ENCODE measurements at regions not wholly inside any gene's neighbourhood (a gene's known extent, or its start where the extent isn't known, plus 50 kb on each side); places are given as distances from the start of the nearest gene placed in this dataset.
"Not testable (repeated sequence)": the region's sequence is repeated elsewhere in the genome, so short reads cannot be mapped to it uniquely, and the experiment has no call there.

GRCh38 chr5:172530878-172531703 is 76.8 kb upstream of the SH3PXD2B start:
- in situ Hi-C loops (cut with HindIII; ENCODE audit: low sequenced_read_pairs) = no loop called here

- in situ Hi-C loops (cut with HindIII; ENCODE audit: low sequenced_read_pairs) = no loop called here
These were observed 76.1 kb upstream of the SH3PXD2B start for GRCh38 chr5:172530406-172530805.

- in situ Hi-C loops (cut with HindIII; ENCODE audit: low sequenced_read_pairs) = no loop called here
These were observed 75.6 kb upstream of the SH3PXD2B start for GRCh38 chr5:172529896-172530295.

- in situ Hi-C loops (cut with HindIII; ENCODE audit: low sequenced_read_pairs) = no loop called here
These were observed 74.1 kb upstream of the SH3PXD2B start for GRCh38 chr5:172528440-172528839.

- in situ Hi-C loops (cut with HindIII; ENCODE audit: low sequenced_read_pairs) = no loop called here
These were observed 73.2 kb upstream of the SH3PXD2B start for GRCh38 chr5:172527559-172527958.

- in situ Hi-C loops (cut with HindIII; ENCODE audit: low sequenced_read_pairs) = no loop called here
These were observed 71.7 kb upstream of the SH3PXD2B start for GRCh38 chr5:172525996-172526360.

- in situ Hi-C loops (cut with HindIII; ENCODE audit: low sequenced_read_pairs) = no loop called here
These were observed 71.1 kb upstream of the SH3PXD2B start for GRCh38 chr5:172525307-172525995.

GRCh38 chr5:172524573-172525021 is 70.3 kb upstream of the SH3PXD2B start:
- in situ Hi-C loops (cut with HindIII; ENCODE audit: low sequenced_read_pairs) = no loop called here

- in situ Hi-C loops (cut with HindIII; ENCODE audit: low sequenced_read_pairs) = no loop called here
These were observed 68.9 kb upstream of the SH3PXD2B start for GRCh38 chr5:172523146-172523745.

GRCh38 chr5:172521338-172521932 is 67.1 kb upstream of the SH3PXD2B start:
- in situ Hi-C loops (cut with HindIII; ENCODE audit: low sequenced_read_pairs) = no loop called here

GRCh38 chr5:172511952-172512351 is 57.6 kb upstream of the SH3PXD2B start:
- in situ Hi-C loops (cut with HindIII; ENCODE audit: low sequenced_read_pairs) = no loop called here

GRCh38 chr5:172509405-172509781 is 55.1 kb upstream of the SH3PXD2B start:
- in situ Hi-C loops (cut with HindIII; ENCODE audit: low sequenced_read_pairs) = no loop called here

- in situ Hi-C loops (cut with HindIII; ENCODE audit: low sequenced_read_pairs) = no loop called here
These were observed 54.4 kb upstream of the SH3PXD2B start for GRCh38 chr5:172508471-172509404.

- in situ Hi-C loops (cut with HindIII; ENCODE audit: low sequenced_read_pairs) = not testable (repeated sequence)
These were observed 53.2 kb upstream of the SH3PXD2B start for GRCh38 chr5:172507485-172507884.

- in situ Hi-C loops (cut with HindIII; ENCODE audit: low sequenced_read_pairs) = no loop called here
These were observed 52.6 kb upstream of the SH3PXD2B start for GRCh38 chr5:172506921-172507320.

GRCh38 chr5:172506251-172506650 is 51.9 kb upstream of the SH3PXD2B start:
- in situ Hi-C loops (cut with HindIII; ENCODE audit: low sequenced_read_pairs) = no loop called here

- in situ Hi-C loops (cut with HindIII; ENCODE audit: low sequenced_read_pairs) = no loop called here
These were observed 51.5 kb upstream of the SH3PXD2B start for GRCh38 chr5:172505845-172506244.

GRCh38 chr5:172505403-172505759 is 51.1 kb upstream of the SH3PXD2B start:
- in situ Hi-C loops (cut with HindIII; ENCODE audit: low sequenced_read_pairs) = no loop called here

GRCh38 chr5:172504701-172505402 is 50.5 kb upstream of the SH3PXD2B start:
- in situ Hi-C loops (cut with HindIII; ENCODE audit: low sequenced_read_pairs) = loop anchor here (5.0 kb wide), 2 partner anchors 37 to 38 kb away; no protein-coding TSS in a partner anchor
